ENCODE measurements at regions not wholly inside any gene's neighbourhood (a gene's known extent, or its start where the extent isn't known, plus 50 kb on each side); places are given as distances from the start of the nearest gene placed in this dataset.
"Not testable (repeated sequence)": the region's sequence is repeated elsewhere in the genome, so short reads cannot be mapped to it uniquely, and the experiment has no call there.

DNA sequence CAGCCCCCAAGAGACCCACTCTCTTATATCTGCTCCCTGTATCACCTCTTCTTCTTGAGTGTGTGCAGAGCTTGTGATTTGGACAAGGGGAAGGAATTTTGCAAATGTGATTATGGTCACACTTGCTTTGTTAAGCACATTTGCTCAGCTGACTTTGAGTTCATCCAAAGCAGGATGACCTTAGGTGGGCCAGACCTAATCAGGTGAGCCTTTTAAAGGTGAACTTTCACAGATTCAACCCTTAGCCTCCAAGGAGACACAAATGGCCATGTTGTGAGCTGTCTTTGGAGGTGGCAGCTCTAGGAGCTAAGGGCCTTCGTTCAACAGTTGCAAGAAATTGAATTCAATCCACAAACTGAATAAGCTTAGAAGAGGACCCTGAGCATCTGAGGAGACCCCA, 147.8 kb downstream of the DEFB131A start:
- TF ChIP-seq, protein P1, sequence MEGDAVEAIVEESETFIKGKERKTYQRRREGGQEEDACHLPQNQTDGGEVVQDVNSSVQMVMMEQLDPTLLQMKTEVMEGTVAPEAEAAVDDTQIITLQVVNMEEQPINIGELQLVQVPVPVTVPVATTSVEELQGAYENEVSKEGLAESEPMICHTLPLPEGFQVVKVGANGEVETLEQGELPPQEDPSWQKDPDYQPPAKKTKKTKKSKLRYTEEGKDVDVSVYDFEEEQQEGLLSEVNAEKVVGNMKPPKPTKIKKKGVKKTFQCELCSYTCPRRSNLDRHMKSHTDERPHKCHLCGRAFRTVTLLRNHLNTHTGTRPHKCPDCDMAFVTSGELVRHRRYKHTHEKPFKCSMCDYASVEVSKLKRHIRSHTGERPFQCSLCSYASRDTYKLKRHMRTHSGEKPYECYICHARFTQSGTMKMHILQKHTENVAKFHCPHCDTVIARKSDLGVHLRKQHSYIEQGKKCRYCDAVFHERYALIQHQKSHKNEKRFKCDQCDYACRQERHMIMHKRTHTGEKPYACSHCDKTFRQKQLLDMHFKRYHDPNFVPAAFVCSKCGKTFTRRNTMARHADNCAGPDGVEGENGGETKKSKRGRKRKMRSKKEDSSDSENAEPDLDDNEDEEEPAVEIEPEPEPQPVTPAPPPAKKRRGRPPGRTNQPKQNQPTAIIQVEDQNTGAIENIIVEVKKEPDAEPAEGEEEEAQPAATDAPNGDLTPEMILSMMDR (IDR thresholded peaks at IDR 0.05; ENCODE audit: control extremely low read depth, extremely low read depth, low read depth, missing control alignments): no peak
- ChIA-PET POLR2A (no interaction called here), CTCF (no interaction called here)
- no peak for DNase-seq (ENCODE audit: extremely low spot score)

DNA sequence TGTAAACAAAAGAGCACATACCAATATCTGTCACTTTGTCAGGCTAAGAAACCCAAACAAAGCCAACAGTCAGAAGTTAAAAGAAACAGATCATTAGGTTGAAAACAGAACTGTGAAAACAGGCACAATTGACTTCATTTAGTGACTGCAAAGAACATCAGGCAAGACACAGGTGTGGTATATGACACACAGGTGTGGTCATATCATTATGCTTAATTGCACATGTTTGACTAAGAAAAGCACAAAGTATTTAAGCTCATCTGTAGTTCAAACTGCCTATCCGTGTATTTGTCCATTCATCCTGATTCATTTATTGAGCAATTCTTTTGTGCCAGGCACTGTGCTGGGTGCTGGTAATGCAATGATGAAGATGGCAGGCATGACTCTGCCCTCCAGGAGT, 150.7 kb downstream of the DEFB131A start:
- CTCF ChIA-PET: no interaction called here
- POLR2A ChIA-PET: no interaction called here
- no peak for DNase-seq (ENCODE audit: extremely low spot score)
- TF ChIP-seq, protein P1 (IDR thresholded peaks at IDR 0.05; ENCODE audit: control extremely low read depth, extremely low read depth, low read depth, missing control alignments): no peak

DNA sequence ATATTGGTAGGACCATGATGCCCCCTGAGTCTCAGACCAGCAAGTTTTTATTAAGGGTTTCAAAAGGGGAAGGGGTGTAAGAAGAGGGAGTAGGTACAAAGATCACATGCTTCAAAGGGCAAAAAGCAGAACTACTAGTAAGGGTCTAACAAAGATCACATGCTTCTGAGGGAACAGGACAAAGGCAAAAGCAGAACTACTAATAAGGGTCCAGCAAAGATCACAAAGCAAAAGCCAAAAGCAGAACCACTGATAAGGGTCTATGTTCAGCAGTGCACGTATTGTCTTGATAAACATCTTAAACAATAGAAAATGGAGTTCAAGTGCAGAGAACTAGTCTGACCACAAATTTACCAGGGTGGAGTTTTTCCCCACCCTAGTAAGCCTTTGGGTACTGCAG, 151.3 kb downstream of the DEFB131A start:
- POLR2A ChIA-PET; CTCF ChIA-PET; DNase-seq (ENCODE audit: extremely low spot score): not testable (repeated sequence)

DNA sequence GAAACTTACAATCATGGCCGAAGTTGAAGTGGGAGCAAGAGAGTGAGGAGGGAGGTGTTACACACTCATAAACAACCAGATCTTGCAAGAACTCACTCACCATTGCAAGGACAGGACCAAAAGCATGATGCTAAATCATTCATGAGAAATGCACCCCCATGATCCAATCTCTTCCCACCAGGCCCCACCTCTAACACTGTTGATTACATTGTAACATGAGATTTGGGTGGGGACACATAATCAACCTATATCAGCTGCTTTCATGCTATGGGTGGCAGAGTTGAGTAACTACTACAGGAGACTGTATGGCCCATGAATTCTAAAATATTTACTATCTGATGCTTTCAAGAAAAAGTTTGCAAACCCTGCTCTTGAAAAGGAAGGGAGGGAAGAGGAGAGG, 155.1 kb downstream of the DEFB131A start:
- CTCF ChIA-PET: no interaction called here
- no peak for DNase-seq (ENCODE audit: extremely low spot score)

DNA sequence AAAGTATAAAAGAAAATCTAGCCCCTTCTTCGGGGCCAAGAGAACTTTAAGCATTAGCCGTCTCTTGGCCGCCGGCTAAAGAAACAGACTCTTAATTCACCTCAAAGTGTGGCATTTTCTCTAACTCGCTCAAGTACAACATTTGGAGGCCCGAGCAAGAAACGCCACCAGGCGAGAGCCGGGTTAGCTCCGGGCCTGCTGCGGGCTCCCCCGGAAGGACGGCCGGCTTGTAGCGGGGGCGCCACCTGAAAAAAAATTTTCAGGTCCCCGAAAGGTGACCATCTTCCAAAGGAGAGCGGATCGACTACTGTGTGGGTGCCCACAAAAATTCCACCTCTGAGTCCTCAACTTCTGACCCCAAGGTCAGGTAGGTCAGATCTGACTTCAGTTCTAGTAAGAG, 156.0 kb downstream of the DEFB131A start:
- POLR2A ChIA-PET: no interaction called here
- TF ChIP-seq, protein P1 (IDR thresholded peaks at IDR 0.05; ENCODE audit: control extremely low read depth, extremely low read depth, low read depth, missing control alignments): no peak
- CTCF ChIA-PET: no interaction called here
- DNase-seq (ENCODE audit: extremely low spot score): no peak

More for the DNA sequence above, 155.1 kb downstream of the DEFB131A start:
- TF ChIP-seq, protein P1 (IDR thresholded peaks at IDR 0.05; ENCODE audit: control extremely low read depth, extremely low read depth, low read depth, missing control alignments): no peak
- POLR2A ChIA-PET: no interaction called here

DNA sequence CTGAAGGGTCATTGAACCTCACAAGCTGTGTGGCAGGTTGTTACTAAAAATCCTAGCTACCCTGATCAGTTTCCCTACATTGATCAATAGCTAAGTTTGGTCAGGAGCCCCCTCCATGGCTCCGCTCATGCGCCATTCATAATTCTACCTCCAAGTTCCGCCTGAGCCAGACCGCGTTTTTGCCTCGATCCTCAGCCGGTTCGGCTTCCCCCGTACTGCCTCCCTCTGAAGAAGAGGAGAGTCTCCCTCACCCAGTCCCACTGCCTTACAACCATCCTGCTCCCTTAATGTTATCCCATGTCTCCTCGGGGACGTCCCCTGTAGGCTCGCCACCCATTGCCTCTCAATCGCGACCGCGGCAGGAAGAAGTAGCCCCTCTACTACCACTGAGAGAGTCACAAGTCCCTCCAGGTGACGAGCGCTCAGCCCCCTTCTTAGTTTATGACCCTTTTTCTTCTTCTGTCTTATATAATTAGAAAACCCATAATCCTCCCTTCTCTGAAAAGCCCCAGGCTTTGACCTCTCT, 158.2 kb downstream of the DEFB131A start:
- TF ChIP-seq, protein P1 (IDR thresholded peaks at IDR 0.05; ENCODE audit: control extremely low read depth, extremely low read depth, low read depth, missing control alignments): no peak
- POLR2A ChIA-PET: no interaction called here
- DNase-seq (ENCODE audit: extremely low spot score): no peak
- CTCF ChIA-PET: no interaction called here

- DNase-seq (ENCODE audit: extremely low spot score); POLR2A ChIA-PET; CTCF ChIA-PET: not testable (repeated sequence)
These were observed 160.0 kb downstream of the DEFB131A start for GRCh38 chr4:9604031-9604892.

- DNase-seq (ENCODE audit: extremely low spot score); CTCF ChIA-PET; POLR2A ChIA-PET: not testable (repeated sequence)
These were observed 160.6 kb downstream of the DEFB131A start for GRCh38 chr4:9604893-9605190.

Data from GM10248 (cell line).